GM12875 (cell line): ENCODE measurements at regions not wholly inside any gene's neighbourhood (a gene's known extent, or its start where the extent isn't known, plus 50 kb on each side); places are given as distances from the start of the nearest gene placed in this dataset.

ENCODE experiments used
- H3K4me3 ChIP-seq: one replicate; pipeline ENCODE4 v1.5.1; 2011; ENCODE audit warnings: low read depth, low read length, control low read depth
- TF ChIP-seq, protein P1 (sequence below): IDR thresholded peaks from 2 replicates; pipeline ENCODE4 v1.5.1; 2011; ENCODE audit warnings: low read depth, mild to moderate bottlenecking, control low read depth, inconsistent platforms, low read length, moderate library complexity, borderline replicate concordance; ENCODE audit not compliant: insufficient read depth

GRCh38 chr13:56396318-56396717, 744.4 kb upstream of the PRR20A start:
- TF ChIP-seq, protein P1, sequence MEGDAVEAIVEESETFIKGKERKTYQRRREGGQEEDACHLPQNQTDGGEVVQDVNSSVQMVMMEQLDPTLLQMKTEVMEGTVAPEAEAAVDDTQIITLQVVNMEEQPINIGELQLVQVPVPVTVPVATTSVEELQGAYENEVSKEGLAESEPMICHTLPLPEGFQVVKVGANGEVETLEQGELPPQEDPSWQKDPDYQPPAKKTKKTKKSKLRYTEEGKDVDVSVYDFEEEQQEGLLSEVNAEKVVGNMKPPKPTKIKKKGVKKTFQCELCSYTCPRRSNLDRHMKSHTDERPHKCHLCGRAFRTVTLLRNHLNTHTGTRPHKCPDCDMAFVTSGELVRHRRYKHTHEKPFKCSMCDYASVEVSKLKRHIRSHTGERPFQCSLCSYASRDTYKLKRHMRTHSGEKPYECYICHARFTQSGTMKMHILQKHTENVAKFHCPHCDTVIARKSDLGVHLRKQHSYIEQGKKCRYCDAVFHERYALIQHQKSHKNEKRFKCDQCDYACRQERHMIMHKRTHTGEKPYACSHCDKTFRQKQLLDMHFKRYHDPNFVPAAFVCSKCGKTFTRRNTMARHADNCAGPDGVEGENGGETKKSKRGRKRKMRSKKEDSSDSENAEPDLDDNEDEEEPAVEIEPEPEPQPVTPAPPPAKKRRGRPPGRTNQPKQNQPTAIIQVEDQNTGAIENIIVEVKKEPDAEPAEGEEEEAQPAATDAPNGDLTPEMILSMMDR, result no peak

DNA sequence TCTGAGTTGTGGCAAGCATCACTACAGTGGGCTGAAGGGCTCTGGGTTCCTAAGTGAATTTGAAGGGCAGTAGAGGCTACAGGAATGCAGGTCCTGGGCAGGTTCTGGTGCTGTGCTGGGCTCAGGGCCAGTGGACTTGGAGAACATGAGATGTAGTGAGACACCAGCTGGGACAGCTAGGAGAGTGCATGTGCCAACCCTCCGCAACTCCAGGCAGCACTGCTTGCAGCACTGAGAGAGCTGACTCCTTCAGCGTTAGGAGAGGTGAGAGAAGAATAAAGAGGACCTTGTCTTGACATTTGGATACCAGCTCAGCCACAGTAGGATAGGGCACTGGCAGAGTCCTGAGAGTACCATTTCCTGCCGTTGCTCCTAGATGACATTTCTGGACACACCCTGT, 739.9 kb upstream of the PRR20A start:
- H3K4me3 ChIP-seq, result no peak overlapping the region
- TF ChIP-seq, protein P1, result no peak

More at GRCh38 chr13:56396318-56396717, 744.4 kb upstream of the PRR20A start:
- H3K4me3 ChIP-seq, result no peak overlapping the region

GRCh38 chr13:56412856-56413255, 727.9 kb upstream of the PRR20A start:
- TF ChIP-seq, protein P1, result no peak

DNA sequence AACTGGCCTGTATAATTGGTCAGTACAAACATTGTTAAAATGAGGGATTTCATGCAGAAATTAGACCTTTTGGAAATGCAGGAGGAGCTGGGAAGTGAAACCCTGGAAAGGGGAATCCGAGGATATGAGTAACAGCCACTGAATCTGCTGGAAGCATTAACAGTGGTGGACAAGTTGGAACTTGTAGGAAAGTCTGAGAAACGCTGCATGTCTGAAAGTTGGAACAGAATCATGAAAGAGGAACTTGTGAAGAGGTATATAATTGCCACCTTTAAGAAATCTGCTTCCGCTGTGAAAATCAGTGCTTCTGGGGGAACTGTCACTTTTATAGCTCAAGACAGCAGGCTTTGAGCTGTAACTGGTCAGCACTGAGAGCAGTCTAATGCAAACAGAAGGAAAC, 716.5 kb upstream of the PRR20A start:
- TF ChIP-seq, protein P1, result no peak
- H3K4me3 ChIP-seq, result no peak overlapping the region

More at GRCh38 chr13:56412856-56413255, 727.9 kb upstream of the PRR20A start:
- H3K4me3 ChIP-seq, result no peak overlapping the region

- no peak overlapping the region for H3K4me3 ChIP-seq
- TF ChIP-seq, protein P1, result no peak
These were observed 683.1 kb upstream of the PRR20A start for GRCh38 chr13:56457535-56458190.

DNA sequence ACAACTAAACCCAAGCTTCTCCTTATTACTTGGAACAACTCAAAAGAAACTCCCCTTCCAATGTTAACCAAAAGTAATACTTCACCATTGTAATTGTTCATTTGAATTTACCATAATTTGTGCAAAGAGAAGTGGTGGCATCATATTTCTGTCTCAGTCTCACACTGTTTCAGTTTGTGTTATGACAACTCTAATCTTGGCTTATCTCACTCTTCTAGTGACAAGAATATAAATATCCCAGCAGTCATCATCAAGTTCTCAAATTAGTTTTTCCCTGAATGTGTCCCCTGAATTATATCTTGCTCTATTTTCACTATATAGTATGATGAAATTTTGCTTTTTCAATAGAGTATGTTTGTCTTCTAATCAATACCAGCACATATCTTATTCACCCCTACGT, 681.4 kb upstream of the PRR20A start:
- H3K4me3 ChIP-seq, result no peak overlapping the region
- TF ChIP-seq, protein P1, result no peak

DNA sequence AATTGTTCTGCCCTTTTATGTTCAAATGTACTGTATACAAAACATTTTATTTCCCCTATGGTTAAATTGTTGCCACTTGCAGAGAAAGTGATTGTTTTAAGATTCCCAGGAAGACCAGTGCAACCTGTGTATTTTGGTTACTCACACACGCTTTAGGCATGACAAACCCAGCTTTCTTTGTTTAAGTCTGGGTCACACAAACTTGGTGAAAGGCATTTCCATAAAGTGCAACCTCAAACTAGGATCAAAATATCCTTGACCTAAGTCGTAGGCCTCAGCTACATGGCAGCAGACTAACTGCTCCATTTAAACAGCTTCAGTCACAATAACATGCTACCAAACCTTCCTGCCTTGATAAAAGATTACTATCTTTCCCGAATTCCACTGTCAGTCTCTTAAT, 639.0 kb upstream of the PRR20A start:
- no peak overlapping the region for H3K4me3 ChIP-seq

More for the DNA sequence above, 639.0 kb upstream of the PRR20A start:
- TF ChIP-seq, protein P1, result no peak
